ENCODE measurements at regions not wholly inside any gene's neighbourhood (a gene's known extent, or its start where the extent isn't known, plus 50 kb on each side); places are given as distances from the start of the nearest gene placed in this dataset.

GRCh38 chr4:52296341-52296740 is 245.2 kb downstream of the SPATA18 start:
- ATAC-seq, result no peak
- Mint-ChIP-seq H3K4me1 (no peaks in the 10 kb centered on the region), H3K4me3 (no peak overlapping the region), H3K9me3 (no peaks in the 10 kb centered on the region), H3K27me3 (no peaks in the 10 kb centered on the region), H3K36me3 (no peaks in the 10 kb centered on the region), H3K27ac (no peak overlapping the region)

GRCh38 chr4:52298444-52298843 is 247.3 kb downstream of the SPATA18 start:
- Mint-ChIP-seq H3K4me3 (no peak overlapping the region), H3K9me3 (no peaks in the 10 kb centered on the region), H3K36me3 (no peaks in the 10 kb centered on the region), H3K4me1 (no peaks in the 10 kb centered on the region), H3K27ac (no peak overlapping the region), H3K27me3 (no peaks in the 10 kb centered on the region)
- no peak for ATAC-seq

- Mint-ChIP-seq H3K36me3 (no peaks in the 10 kb centered on the region), H3K4me1 (no peaks in the 10 kb centered on the region), H3K27me3 (no peaks in the 10 kb centered on the region), H3K27ac (no peak overlapping the region), H3K4me3 (no peak overlapping the region), H3K9me3 (no peaks in the 10 kb centered on the region)
- ATAC-seq, result no peak
Observed at GRCh38 chr4:52299120-52299519, 248.0 kb downstream of the SPATA18 start.

- H3K4me3 Mint-ChIP-seq, result no peak overlapping the region
- no peak for ATAC-seq
- H3K9me3 Mint-ChIP-seq, result peaks cover 5% of the 10 kb centered on the region
- no peaks in the 10 kb centered on the region for H3K4me1 Mint-ChIP-seq
- no peaks in the 10 kb centered on the region for H3K36me3 Mint-ChIP-seq
- peaks cover 16% of the 10 kb centered on the region for H3K27me3 Mint-ChIP-seq
- no peak overlapping the region for H3K27ac Mint-ChIP-seq
Observed at GRCh38 chr4:52311464-52312125, 260.5 kb downstream of the SPATA18 start.

- Mint-ChIP-seq H3K4me3 (no peak overlapping the region), H3K27ac (no peak overlapping the region), H3K9me3 (peaks cover 2% of the 10 kb centered on the region), H3K4me1 (no peaks in the 10 kb centered on the region), H3K36me3 (no peaks in the 10 kb centered on the region), H3K27me3 (peaks cover 16% of the 10 kb centered on the region)
- ATAC-seq, result no peak
Observed at GRCh38 chr4:52312722-52313121, 261.6 kb downstream of the SPATA18 start.

GRCh38 chr4:52317361-52317879 is 266.3 kb downstream of the SPATA18 start:
- Mint-ChIP-seq H3K36me3 (no peaks in the 10 kb centered on the region), H3K27me3 (peaks cover 5% of the 10 kb centered on the region), H3K9me3 (peaks cover 6% of the 10 kb centered on the region), H3K4me1 (no peaks in the 10 kb centered on the region), H3K4me3 (no peak overlapping the region), H3K27ac (no peak overlapping the region)
- no peak for ATAC-seq

GRCh38 chr4:52317981-52318380 is 266.9 kb downstream of the SPATA18 start:
- H3K4me1 Mint-ChIP-seq, result no peaks in the 10 kb centered on the region
- peaks cover 9% of the 10 kb centered on the region for H3K9me3 Mint-ChIP-seq
- H3K4me3 Mint-ChIP-seq, result no peak overlapping the region
- H3K27ac Mint-ChIP-seq, result no peak overlapping the region
- H3K27me3 Mint-ChIP-seq, result no peaks in the 10 kb centered on the region
- no peaks in the 10 kb centered on the region for H3K36me3 Mint-ChIP-seq
- no peak for ATAC-seq

- no peaks in the 10 kb centered on the region for H3K36me3 Mint-ChIP-seq
- no peak overlapping the region for H3K4me3 Mint-ChIP-seq
- no peaks in the 10 kb centered on the region for H3K27me3 Mint-ChIP-seq
- peaks cover 12% of the 10 kb centered on the region for H3K9me3 Mint-ChIP-seq
- H3K4me1 Mint-ChIP-seq, result no peaks in the 10 kb centered on the region
- ATAC-seq, result no peak
- no peak overlapping the region for H3K27ac Mint-ChIP-seq
Observed at GRCh38 chr4:52329894-52330293, 278.8 kb downstream of the SPATA18 start.

GRCh38 chr4:52343595-52343994 is 292.5 kb downstream of the SPATA18 start:
- Mint-ChIP-seq H3K36me3 (no peaks in the 10 kb centered on the region), H3K27me3 (no peaks in the 10 kb centered on the region), H3K4me1 (no peaks in the 10 kb centered on the region), H3K4me3 (no peak overlapping the region), H3K9me3 (peaks cover 3% of the 10 kb centered on the region), H3K27ac (no peak overlapping the region)
- no peak for ATAC-seq

- Mint-ChIP-seq H3K27me3 (no peaks in the 10 kb centered on the region), H3K4me1 (no peaks in the 10 kb centered on the region), H3K27ac (no peak overlapping the region), H3K9me3 (peaks cover 9% of the 10 kb centered on the region), H3K4me3 (no peak overlapping the region), H3K36me3 (no peaks in the 10 kb centered on the region)
- ATAC-seq, result no peak
Observed at GRCh38 chr4:52350926-52351325, 299.8 kb downstream of the SPATA18 start.

- Mint-ChIP-seq H3K4me1 (no peaks in the 10 kb centered on the region), H3K36me3 (no peaks in the 10 kb centered on the region), H3K4me3 (no peak overlapping the region), H3K27ac (no peak overlapping the region), H3K9me3 (peaks cover 3% of the 10 kb centered on the region), H3K27me3 (no peaks in the 10 kb centered on the region)
- no peak for ATAC-seq
Observed at GRCh38 chr4:52358366-52358765, 300.7 kb downstream of the USP46 start.

GRCh38 chr4:52358883-52359321 is 300.2 kb downstream of the USP46 start:
- Mint-ChIP-seq H3K27ac (no peak overlapping the region), H3K4me1 (no peaks in the 10 kb centered on the region), H3K36me3 (no peaks in the 10 kb centered on the region), H3K9me3 (peaks cover 3% of the 10 kb centered on the region), H3K4me3 (no peak overlapping the region), H3K27me3 (no peaks in the 10 kb centered on the region)
- ATAC-seq, result peak; percentile 34

GRCh38 chr4:52366191-52366590 is 292.9 kb downstream of the USP46 start:
- Mint-ChIP-seq H3K27ac (no peak overlapping the region), H3K9me3 (no peaks in the 10 kb centered on the region), H3K27me3 (no peaks in the 10 kb centered on the region), H3K4me1 (no peaks in the 10 kb centered on the region), H3K4me3 (no peak overlapping the region), H3K36me3 (no peaks in the 10 kb centered on the region)
- ATAC-seq, result no peak

GRCh38 chr4:52366621-52367020 is 292.5 kb downstream of the USP46 start:
- ATAC-seq, result no peak
- Mint-ChIP-seq H3K27ac (no peak overlapping the region), H3K4me3 (no peak overlapping the region), H3K9me3 (no peaks in the 10 kb centered on the region), H3K36me3 (no peaks in the 10 kb centered on the region), H3K27me3 (no peaks in the 10 kb centered on the region), H3K4me1 (no peaks in the 10 kb centered on the region)

GRCh38 chr4:52367282-52367830 is 291.7 kb downstream of the USP46 start:
- Mint-ChIP-seq H3K9me3 (no peaks in the 10 kb centered on the region), H3K27me3 (no peaks in the 10 kb centered on the region), H3K27ac (no peak overlapping the region), H3K4me1 (no peaks in the 10 kb centered on the region), H3K4me3 (no peak overlapping the region), H3K36me3 (no peaks in the 10 kb centered on the region)
- ATAC-seq, result no peak

- H3K36me3 Mint-ChIP-seq, result no peaks in the 10 kb centered on the region
Observed at GRCh38 chr4:52368895-52369294, 290.2 kb downstream of the USP46 start.

More at GRCh38 chr4:52368895-52369294, 290.2 kb downstream of the USP46 start:
- Mint-ChIP-seq H3K4me1 (no peaks in the 10 kb centered on the region), H3K27ac (no peak overlapping the region), H3K4me3 (no peak overlapping the region), H3K9me3 (no peaks in the 10 kb centered on the region), H3K27me3 (no peaks in the 10 kb centered on the region)
- ATAC-seq, result no peak

Measured in stimulated activated memory B cell treated with anti-CD40 and anti-IgM and Interleukin-4, amounts not matched to agents 10 μg/mL and 1 μg/mL and 100 μg/mL, for 72 hours (primary cell).